Colonic mucosa (tissue), 4 donors: ENCODE measurements at regions not wholly inside any gene's neighbourhood (a gene's known extent, or its start where the extent isn't known, plus 50 kb on each side); places are given as distances from the start of the nearest gene placed in this dataset.

Source experiments
- DNase-seq: peaks from one replicate; pipeline ENCODE4 v3.0.0-alpha.2; 2020
- H3K27ac ChIP-seq: fragments of 200-600 bp; one replicate; pipeline ENCODE4 v1.8.0; 2021
- H3K27me3 ChIP-seq: fragments of 200-600 bp; one replicate; pipeline ENCODE4 v1.8.0; 2021
- H3K36me3 ChIP-seq: fragments of 200-600 bp; one replicate; pipeline ENCODE4 v1.8.0; 2021
- H3K4me1 ChIP-seq: fragments of 200-600 bp; one replicate; pipeline ENCODE4 v1.8.0; 2021; ENCODE audit warnings: mild to moderate bottlenecking
- H3K4me3 ChIP-seq: fragments of 200-600 bp; one replicate; pipeline ENCODE4 v1.8.0; 2021
- H3K9ac ChIP-seq, 2 donors: one replicate each; pipeline ENCODE4 v1.7.0; 2013; ENCODE audit warnings: control low read depth in 2 of 2, low read depth in 2 of 2, low read length in 2 of 2
- H3K9me3 ChIP-seq: fragments of 200-600 bp; one replicate; pipeline ENCODE4 v1.8.0; 2021
- intact Hi-C: fragments of 100-400 bp; cut with DNase I; formaldehyde crosslinking; loops from one replicate; pipeline ENCODE4 v1.14.1; 2022
- TF ChIP-seq, protein P1 (sequence below): fragments of 200-600 bp; IDR thresholded peaks from one replicate; pipeline ENCODE4 v1.8.0; 2022; ENCODE audit warnings: antibody characterized with exemption, mild to moderate bottlenecking
- donor health status: healthy.
- donor health status: DM: no; HTN: no; CAD: no.
- donor health status: DM: no; HTN: no; CAD: no.

DNA sequence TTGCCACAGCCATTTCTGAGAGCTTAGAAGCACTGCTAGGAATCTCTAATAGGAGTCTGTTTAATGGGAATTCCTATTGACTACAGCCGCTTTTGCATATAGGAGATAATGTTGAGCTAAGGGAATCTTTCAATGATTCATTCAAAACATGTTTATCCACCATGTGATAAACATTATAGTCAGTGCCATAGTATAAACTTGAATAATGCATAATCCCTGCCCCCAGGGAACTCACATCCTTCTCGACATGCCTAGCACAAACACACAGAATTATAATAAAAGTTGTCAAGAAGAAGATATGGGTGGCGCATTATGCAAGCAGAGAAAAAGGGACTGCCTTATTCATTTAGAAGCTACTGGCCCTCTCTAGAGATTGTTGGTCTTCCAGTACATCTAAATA is 248.0 kb downstream of the DAD1 start:
- intact Hi-C loops: no loop called here
- Histone ChIP-seq H3K4me1 (no peaks in the 10 kb centered on the region), H3K9ac (no peak overlapping the region), H3K9me3 (no peaks in the 10 kb centered on the region), H3K36me3 (no peaks in the 10 kb centered on the region), H3K27ac (no peak overlapping the region), H3K4me3 (no peak overlapping the region), H3K27me3 (no peaks in the 10 kb centered on the region)
- DNase-seq: no peak
- TF ChIP-seq, protein P1, sequence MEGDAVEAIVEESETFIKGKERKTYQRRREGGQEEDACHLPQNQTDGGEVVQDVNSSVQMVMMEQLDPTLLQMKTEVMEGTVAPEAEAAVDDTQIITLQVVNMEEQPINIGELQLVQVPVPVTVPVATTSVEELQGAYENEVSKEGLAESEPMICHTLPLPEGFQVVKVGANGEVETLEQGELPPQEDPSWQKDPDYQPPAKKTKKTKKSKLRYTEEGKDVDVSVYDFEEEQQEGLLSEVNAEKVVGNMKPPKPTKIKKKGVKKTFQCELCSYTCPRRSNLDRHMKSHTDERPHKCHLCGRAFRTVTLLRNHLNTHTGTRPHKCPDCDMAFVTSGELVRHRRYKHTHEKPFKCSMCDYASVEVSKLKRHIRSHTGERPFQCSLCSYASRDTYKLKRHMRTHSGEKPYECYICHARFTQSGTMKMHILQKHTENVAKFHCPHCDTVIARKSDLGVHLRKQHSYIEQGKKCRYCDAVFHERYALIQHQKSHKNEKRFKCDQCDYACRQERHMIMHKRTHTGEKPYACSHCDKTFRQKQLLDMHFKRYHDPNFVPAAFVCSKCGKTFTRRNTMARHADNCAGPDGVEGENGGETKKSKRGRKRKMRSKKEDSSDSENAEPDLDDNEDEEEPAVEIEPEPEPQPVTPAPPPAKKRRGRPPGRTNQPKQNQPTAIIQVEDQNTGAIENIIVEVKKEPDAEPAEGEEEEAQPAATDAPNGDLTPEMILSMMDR: no peak

DNA sequence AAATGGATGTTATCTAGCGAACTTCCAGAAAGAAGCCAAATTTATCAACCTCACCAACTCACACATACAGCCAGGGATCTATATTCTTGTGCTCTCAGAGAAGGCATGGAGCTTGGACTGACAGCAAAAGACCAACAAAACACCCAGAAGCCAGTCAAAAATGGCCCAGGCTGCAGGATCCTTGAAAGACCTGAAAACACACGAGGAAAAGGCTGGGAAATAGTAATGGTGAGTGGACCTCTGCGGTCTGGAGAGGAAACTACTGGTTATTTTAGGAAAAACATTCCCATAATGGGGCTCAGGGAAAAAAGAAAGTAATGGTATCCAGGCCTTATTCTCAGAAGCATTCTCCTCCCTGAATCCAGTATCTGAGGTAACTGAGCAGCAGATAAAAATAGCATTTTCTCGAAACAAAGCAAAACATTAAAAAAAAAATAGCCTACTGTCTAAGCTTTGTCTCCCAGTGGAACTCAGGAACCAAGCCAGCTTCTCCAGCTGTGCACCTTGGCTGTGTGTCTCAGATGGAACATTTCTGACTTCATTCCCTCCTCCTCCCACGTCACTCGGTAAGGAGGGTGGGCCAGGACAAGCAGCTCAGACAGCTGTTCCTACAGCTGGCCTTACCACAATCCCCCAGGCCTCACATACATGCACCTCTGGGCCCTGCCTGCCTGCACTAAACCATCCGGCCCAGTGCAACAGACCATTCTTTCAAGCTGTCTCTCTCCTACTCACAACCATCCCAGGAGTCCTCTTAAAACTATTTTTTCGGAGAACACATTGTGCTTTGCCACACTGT is 249.9 kb downstream of the DAD1 start:
- no peak overlapping the region for H3K9ac ChIP-seq
- intact Hi-C loops: no loop called here
- H3K36me3 ChIP-seq: no peaks in the 10 kb centered on the region
- H3K27ac ChIP-seq: peak overlapping the region; percentile 53
- no peaks in the 10 kb centered on the region for H3K9me3 ChIP-seq
- H3K4me3 ChIP-seq: no peak overlapping the region
- H3K4me1 ChIP-seq: no peaks in the 10 kb centered on the region
- TF ChIP-seq, protein P1: no peak
- H3K27me3 ChIP-seq: no peaks in the 10 kb centered on the region
- DNase-seq: peak; percentile 57

DNA sequence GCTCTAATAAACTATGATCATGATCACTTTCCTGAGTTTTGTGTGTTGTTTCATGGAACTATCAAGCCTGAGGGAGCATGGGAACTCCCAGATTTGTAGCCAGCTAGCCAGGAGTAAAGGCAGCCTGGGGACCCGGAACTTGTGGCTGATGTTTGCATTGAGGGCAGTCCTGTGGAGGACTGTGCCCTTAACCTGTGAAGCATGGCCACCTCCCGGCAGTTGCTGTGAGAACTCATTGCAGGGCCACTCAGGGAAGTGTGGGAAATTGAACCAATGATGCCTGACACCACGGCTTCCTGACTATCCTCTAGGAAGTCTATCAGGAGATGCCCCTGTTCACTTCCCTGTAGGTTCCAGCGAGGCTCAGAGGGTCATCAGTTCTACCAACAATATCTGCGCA is 250.6 kb downstream of the DAD1 start:
- TF ChIP-seq, protein P1: no peak
- H3K27ac ChIP-seq: peak overlapping the region; percentile 53
- H3K27me3 ChIP-seq: no peaks in the 10 kb centered on the region
- no peak overlapping the region for H3K4me3 ChIP-seq
- no peaks in the 10 kb centered on the region for H3K36me3 ChIP-seq
- no peak overlapping the region for H3K9ac ChIP-seq
- intact Hi-C loops: no loop called here
- H3K4me1 ChIP-seq: no peaks in the 10 kb centered on the region
- DNase-seq: no peak
- H3K9me3 ChIP-seq: no peaks in the 10 kb centered on the region

DNA sequence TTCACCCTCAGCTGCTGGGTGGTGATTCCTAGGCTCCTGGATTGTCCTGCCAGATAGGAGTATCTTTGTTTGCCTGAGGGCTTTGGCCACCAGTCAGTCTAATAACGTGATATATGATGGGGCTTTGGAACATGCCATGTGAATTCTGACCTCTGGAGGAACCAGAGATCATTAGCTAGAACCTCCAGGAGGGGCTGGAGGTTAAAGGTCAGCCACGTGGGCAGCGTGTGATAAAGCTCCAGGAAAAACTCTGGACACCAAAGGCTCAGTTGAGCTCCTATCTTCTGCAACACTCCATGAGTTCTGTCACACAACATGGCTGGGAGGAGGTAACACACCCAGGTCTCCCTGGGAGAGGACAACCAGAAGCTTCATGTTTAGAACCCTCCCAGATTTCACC is 251.1 kb downstream of the DAD1 start:
- no peak overlapping the region for H3K4me3 ChIP-seq
- intact Hi-C loops: no loop called here
- no peaks in the 10 kb centered on the region for H3K4me1 ChIP-seq
- no peak for DNase-seq
- no peak overlapping the region for H3K9ac ChIP-seq
- TF ChIP-seq, protein P1: no peak
- H3K27me3 ChIP-seq: no peaks in the 10 kb centered on the region
- no peaks in the 10 kb centered on the region for H3K9me3 ChIP-seq
- peak overlapping the region; percentile 53 for H3K27ac ChIP-seq
- H3K36me3 ChIP-seq: no peaks in the 10 kb centered on the region

DNA sequence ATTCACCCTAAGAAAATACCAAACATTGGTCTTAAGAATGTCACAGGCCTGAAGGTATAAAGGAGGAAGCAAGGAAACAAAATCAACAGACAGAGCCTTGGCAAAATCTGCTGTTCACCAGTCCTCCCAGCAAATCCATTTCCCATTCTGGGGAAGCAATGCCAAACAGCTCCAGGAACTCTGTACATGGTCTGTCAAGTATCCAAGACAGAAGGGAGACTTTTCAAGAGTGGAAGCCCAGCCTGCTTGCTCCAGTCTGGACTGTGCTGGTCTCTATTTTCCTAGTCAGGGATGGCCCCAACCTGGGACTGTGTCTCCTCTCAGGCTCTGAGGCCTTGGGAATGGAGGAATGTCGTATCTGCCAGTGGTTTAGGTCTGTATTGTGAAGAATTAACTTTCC is 251.5 kb downstream of the DAD1 start:
- Histone ChIP-seq H3K4me1 (no peaks in the 10 kb centered on the region), H3K9ac (no peak overlapping the region), H3K9me3 (no peaks in the 10 kb centered on the region), H3K36me3 (no peaks in the 10 kb centered on the region), H3K27ac (no peak overlapping the region), H3K4me3 (no peak overlapping the region), H3K27me3 (no peaks in the 10 kb centered on the region)
- TF ChIP-seq, protein P1: no peak
- DNase-seq: no peak
- intact Hi-C loops: no loop called here
